ENCODE measurements at regions not wholly inside any gene's neighbourhood (a gene's known extent, or its start where the extent isn't known, plus 50 kb on each side); places are given as distances from the start of the nearest gene placed in this dataset.

DNA sequence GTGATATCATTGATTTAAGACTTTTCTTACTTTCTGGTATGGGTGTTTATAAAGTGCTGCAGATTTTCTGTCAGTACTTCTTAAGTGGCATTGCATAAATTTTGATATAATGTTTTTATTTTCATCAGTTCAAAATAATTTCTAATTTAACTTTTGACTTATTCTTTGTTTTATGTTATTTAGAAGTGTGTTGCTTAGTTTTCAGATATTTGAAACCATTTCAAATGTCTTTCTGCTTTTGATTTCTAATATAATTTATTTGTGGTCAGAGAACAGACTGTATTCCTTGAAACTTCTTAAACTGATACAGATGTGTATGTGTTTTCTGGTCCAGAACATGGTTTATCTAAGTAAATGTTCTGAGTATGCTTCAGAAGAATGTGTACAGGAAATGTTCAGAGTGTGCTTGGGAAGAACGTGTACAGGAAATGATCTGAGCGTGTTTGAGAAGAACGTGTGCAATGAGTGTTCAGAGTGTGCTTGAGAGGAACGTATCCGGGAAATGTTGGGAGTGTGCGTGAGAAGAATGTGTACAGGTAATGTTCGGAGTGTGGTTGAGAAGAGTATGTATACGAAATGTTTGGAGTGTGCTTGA lies 265.7 kb upstream of the HS6ST1 start:
- TF ChIP-seq, protein P1, sequence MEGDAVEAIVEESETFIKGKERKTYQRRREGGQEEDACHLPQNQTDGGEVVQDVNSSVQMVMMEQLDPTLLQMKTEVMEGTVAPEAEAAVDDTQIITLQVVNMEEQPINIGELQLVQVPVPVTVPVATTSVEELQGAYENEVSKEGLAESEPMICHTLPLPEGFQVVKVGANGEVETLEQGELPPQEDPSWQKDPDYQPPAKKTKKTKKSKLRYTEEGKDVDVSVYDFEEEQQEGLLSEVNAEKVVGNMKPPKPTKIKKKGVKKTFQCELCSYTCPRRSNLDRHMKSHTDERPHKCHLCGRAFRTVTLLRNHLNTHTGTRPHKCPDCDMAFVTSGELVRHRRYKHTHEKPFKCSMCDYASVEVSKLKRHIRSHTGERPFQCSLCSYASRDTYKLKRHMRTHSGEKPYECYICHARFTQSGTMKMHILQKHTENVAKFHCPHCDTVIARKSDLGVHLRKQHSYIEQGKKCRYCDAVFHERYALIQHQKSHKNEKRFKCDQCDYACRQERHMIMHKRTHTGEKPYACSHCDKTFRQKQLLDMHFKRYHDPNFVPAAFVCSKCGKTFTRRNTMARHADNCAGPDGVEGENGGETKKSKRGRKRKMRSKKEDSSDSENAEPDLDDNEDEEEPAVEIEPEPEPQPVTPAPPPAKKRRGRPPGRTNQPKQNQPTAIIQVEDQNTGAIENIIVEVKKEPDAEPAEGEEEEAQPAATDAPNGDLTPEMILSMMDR (CRISPR knock-in tag; IDR thresholded peaks at IDR 0.05) = no peak
- TF ChIP-seq, protein P2, sequence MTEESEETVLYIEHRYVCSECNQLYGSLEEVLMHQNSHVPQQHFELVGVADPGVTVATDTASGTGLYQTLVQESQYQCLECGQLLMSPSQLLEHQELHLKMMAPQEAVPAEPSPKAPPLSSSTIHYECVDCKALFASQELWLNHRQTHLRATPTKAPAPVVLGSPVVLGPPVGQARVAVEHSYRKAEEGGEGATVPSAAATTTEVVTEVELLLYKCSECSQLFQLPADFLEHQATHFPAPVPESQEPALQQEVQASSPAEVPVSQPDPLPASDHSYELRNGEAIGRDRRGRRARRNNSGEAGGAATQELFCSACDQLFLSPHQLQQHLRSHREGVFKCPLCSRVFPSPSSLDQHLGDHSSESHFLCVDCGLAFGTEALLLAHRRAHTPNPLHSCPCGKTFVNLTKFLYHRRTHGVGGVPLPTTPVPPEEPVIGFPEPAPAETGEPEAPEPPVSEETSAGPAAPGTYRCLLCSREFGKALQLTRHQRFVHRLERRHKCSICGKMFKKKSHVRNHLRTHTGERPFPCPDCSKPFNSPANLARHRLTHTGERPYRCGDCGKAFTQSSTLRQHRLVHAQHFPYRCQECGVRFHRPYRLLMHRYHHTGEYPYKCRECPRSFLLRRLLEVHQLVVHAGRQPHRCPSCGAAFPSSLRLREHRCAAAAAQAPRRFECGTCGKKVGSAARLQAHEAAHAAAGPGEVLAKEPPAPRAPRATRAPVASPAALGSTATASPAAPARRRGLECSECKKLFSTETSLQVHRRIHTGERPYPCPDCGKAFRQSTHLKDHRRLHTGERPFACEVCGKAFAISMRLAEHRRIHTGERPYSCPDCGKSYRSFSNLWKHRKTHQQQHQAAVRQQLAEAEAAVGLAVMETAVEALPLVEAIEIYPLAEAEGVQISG (CRISPR knock-in tag; IDR thresholded peaks at IDR 0.05) = no peak
- TF ChIP-seq FOXK1 (CRISPR knock-in tag; IDR thresholded peaks at IDR 0.05; ENCODE audit: borderline replicate concordance, low read depth) = no peak
- TF ChIP-seq HMGA1 (CRISPR knock-in tag; conservative IDR thresholded peaks at IDR 0.05) = no peak
